Mesendoderm (in vitro differentiated cells): ENCODE measurements at regions not wholly inside any gene's neighbourhood (a gene's known extent, or its start where the extent isn't known, plus 50 kb on each side); places are given as distances from the start of the nearest gene placed in this dataset.

ENCODE experiments used
- DNase-seq: peaks from one replicate; pipeline ENCODE4 v3.0.0; 2013
- H2AK5ac ChIP-seq: 2 replicates; pipeline ENCODE4 v1.6.1; 2013; ENCODE audit warnings: low read length, inconsistent platforms
- H2BK120ac ChIP-seq: 2 replicates; pipeline ENCODE4 v1.6.1; 2013; ENCODE audit warnings: low read depth, mild to moderate bottlenecking, low read length, moderate library complexity, mixed read lengths
- H2BK15ac ChIP-seq: replicated peaks from 2 replicates; pipeline ENCODE4 v1.6.1; 2013; ENCODE audit warnings: low read depth, mild to moderate bottlenecking, moderate library complexity
- H2BK5ac ChIP-seq: 2 replicates; pipeline ENCODE4 v1.6.1; 2013; ENCODE audit warnings: low read length, inconsistent platforms
- H3K18ac ChIP-seq: 2 replicates; pipeline ENCODE4 v1.6.1; 2013; ENCODE audit warnings: mild to moderate bottlenecking, low read length, mixed read lengths
- H3K23ac ChIP-seq: one replicate; pipeline ENCODE4 v1.6.1; 2013; ENCODE audit warnings: low read length
- H3K27ac ChIP-seq: 2 replicates; pipeline ENCODE4 v1.5.1; 2013; ENCODE audit warnings: low read depth, mild to moderate bottlenecking, inconsistent platforms, low read length, moderate library complexity
- H3K27me3 ChIP-seq: 2 replicates; pipeline ENCODE4 v1.6.1; 2013; ENCODE audit warnings: low read length, control low read depth, mild to moderate bottlenecking, inconsistent platforms; ENCODE audit not compliant: insufficient read depth, poor library complexity
- H3K36me3 ChIP-seq: 2 replicates; pipeline ENCODE4 v1.6.1; 2013; ENCODE audit warnings: low read length, inconsistent platforms; ENCODE audit not compliant: control insufficient read depth, insufficient read depth
- H3K4ac ChIP-seq: one replicate; pipeline ENCODE4 v1.6.1; 2013; ENCODE audit warnings: low read depth, mild to moderate bottlenecking, low read length, moderate library complexity
- H3K4me1 ChIP-seq: 2 replicates; pipeline ENCODE4 v1.6.1; 2013; ENCODE audit warnings: low read depth, low read length, inconsistent platforms; ENCODE audit not compliant: control insufficient read depth
- H3K4me2 ChIP-seq: 2 replicates; pipeline ENCODE4 v1.6.1; 2013; ENCODE audit warnings: low read length
- H3K4me3 ChIP-seq: 2 replicates; pipeline ENCODE4 v1.5.1; 2013; ENCODE audit warnings: mild to moderate bottlenecking, low read length
- H3K56ac ChIP-seq: one replicate; pipeline ENCODE4 v1.6.1; 2013; ENCODE audit warnings: low read length
- H3K79me1 ChIP-seq: 2 replicates; pipeline ENCODE4 v1.6.1; 2013; ENCODE audit warnings: low read length, inconsistent platforms
- H3K79me2 ChIP-seq: 2 replicates; pipeline ENCODE4 v1.6.1; 2013; ENCODE audit warnings: mild to moderate bottlenecking, low read length; ENCODE audit not compliant: control insufficient read depth, insufficient read depth
- H3K9ac ChIP-seq: 2 replicates; pipeline ENCODE4 v1.6.1; 2013; ENCODE audit warnings: low read length, inconsistent platforms
- H4K5ac ChIP-seq: one replicate; pipeline ENCODE4 v1.6.1; 2013; ENCODE audit warnings: low read length
- H4K8ac ChIP-seq: one replicate; pipeline ENCODE4 v1.6.1; 2013; ENCODE audit warnings: low read depth, mild to moderate bottlenecking, control low read depth, low read length, moderate library complexity
- WGBS: extraction: QIAGEN DNeasy Blood & Tissue Kit; methylation state at CpG from one replicate; pipeline ENCODE4 v1.1.7; 2013; ENCODE audit warnings: low lambda C conversion rate, missing lambda C conversion rate; ENCODE audit not compliant: insufficient coverage; ENCODE audit errors: extremely low coverage; 5-methylcytosine and 5-hydroxymethylcytosine counted together

- H3K4me2 ChIP-seq = no peak overlapping the region
- no peaks in the 10 kb centered on the region for H3K79me1 ChIP-seq
- H3K56ac ChIP-seq = no peak overlapping the region
- no peaks in the 10 kb centered on the region for H3K27me3 ChIP-seq
- H4K8ac ChIP-seq = no peak overlapping the region
- H3K18ac ChIP-seq = no peak overlapping the region
- no peak overlapping the region for H3K4ac ChIP-seq
- no peaks in the 10 kb centered on the region for H3K36me3 ChIP-seq
- no peak overlapping the region for H2BK120ac ChIP-seq
- H3K4me3 ChIP-seq = no peak overlapping the region
- no peak overlapping the region for H3K23ac ChIP-seq
- WGBS = no CpG with 5 or more reads among the region's 2 CpGs
- no peaks in the 10 kb centered on the region for H3K4me1 ChIP-seq
- no peak for DNase-seq
- no peak overlapping the region for H3K27ac ChIP-seq
- no peak overlapping the region for H3K9ac ChIP-seq
- H3K79me2 ChIP-seq = no peaks in the 10 kb centered on the region
- no peak overlapping the region for H4K5ac ChIP-seq
- no peak overlapping the region for H2AK5ac ChIP-seq
- no peak overlapping the region for H2BK15ac ChIP-seq
- no peak overlapping the region for H2BK5ac ChIP-seq
Observed at GRCh38 chr9:87442451-87442850, 55.2 kb upstream of the DAPK1 start.

- no peaks in the 10 kb centered on the region for H3K79me1 ChIP-seq
- no peak overlapping the region for H2BK15ac ChIP-seq
- H3K9ac ChIP-seq = no peak overlapping the region
- no peak overlapping the region for H3K56ac ChIP-seq
- no peak overlapping the region for H3K23ac ChIP-seq
- H2BK120ac ChIP-seq = no peak overlapping the region
- H3K4ac ChIP-seq = no peak overlapping the region
- H3K36me3 ChIP-seq = no peaks in the 10 kb centered on the region
- H3K79me2 ChIP-seq = no peaks in the 10 kb centered on the region
- no peak overlapping the region for H3K4me3 ChIP-seq
- H3K18ac ChIP-seq = no peak overlapping the region
- no peak overlapping the region for H2BK5ac ChIP-seq
- no peak overlapping the region for H4K8ac ChIP-seq
- WGBS = no CpG with 5 or more reads among the region's 2 CpGs
- H3K4me1 ChIP-seq = no peaks in the 10 kb centered on the region
- H3K4me2 ChIP-seq = no peak overlapping the region
- H2AK5ac ChIP-seq = no peak overlapping the region
- H3K27ac ChIP-seq = no peak overlapping the region
- H4K5ac ChIP-seq = no peak overlapping the region
- H3K27me3 ChIP-seq = no peaks in the 10 kb centered on the region
- DNase-seq = no peak
Observed at GRCh38 chr9:87443006-87443405, 54.7 kb upstream of the DAPK1 start.

GRCh38 chr9:87443461-87443860, 54.2 kb upstream of the DAPK1 start:
- DNase-seq = no peak
- no peak overlapping the region for H2BK120ac ChIP-seq
- no peak overlapping the region for H4K8ac ChIP-seq
- no peaks in the 10 kb centered on the region for H3K79me1 ChIP-seq
- no peak overlapping the region for H3K23ac ChIP-seq
- H3K4me2 ChIP-seq = no peak overlapping the region
- H3K36me3 ChIP-seq = no peaks in the 10 kb centered on the region
- no peak overlapping the region for H4K5ac ChIP-seq
- no CpG with 5 or more reads among the region's 3 CpGs for WGBS
- H3K18ac ChIP-seq = no peak overlapping the region
- H2BK5ac ChIP-seq = no peak overlapping the region
- H3K79me2 ChIP-seq = no peaks in the 10 kb centered on the region
- no peaks in the 10 kb centered on the region for H3K4me1 ChIP-seq
- no peak overlapping the region for H2BK15ac ChIP-seq
- no peak overlapping the region for H3K4me3 ChIP-seq
- H3K9ac ChIP-seq = no peak overlapping the region
- H3K27ac ChIP-seq = no peak overlapping the region
- H3K56ac ChIP-seq = no peak overlapping the region
- no peak overlapping the region for H3K4ac ChIP-seq
- H2AK5ac ChIP-seq = no peak overlapping the region
- no peaks in the 10 kb centered on the region for H3K27me3 ChIP-seq

GRCh38 chr9:87445646-87446045, 52.0 kb upstream of the DAPK1 start:
- no peak overlapping the region for H3K4ac ChIP-seq
- H3K9ac ChIP-seq = no peak overlapping the region
- no peak overlapping the region for H2BK15ac ChIP-seq
- H2BK120ac ChIP-seq = no peak overlapping the region
- H3K56ac ChIP-seq = no peak overlapping the region
- H3K23ac ChIP-seq = no peak overlapping the region
- no peak overlapping the region for H3K4me2 ChIP-seq
- H2AK5ac ChIP-seq = no peak overlapping the region
- no peak overlapping the region for H3K27ac ChIP-seq
- no peaks in the 10 kb centered on the region for H3K4me1 ChIP-seq
- H3K79me1 ChIP-seq = no peaks in the 10 kb centered on the region
- DNase-seq = peak; percentile 76
- H3K27me3 ChIP-seq = no peaks in the 10 kb centered on the region
- H4K5ac ChIP-seq = no peak overlapping the region
- no CpG with 5 or more reads among the region's 5 CpGs for WGBS
- no peak overlapping the region for H4K8ac ChIP-seq
- H3K79me2 ChIP-seq = no peaks in the 10 kb centered on the region
- H3K18ac ChIP-seq = no peak overlapping the region
- H3K36me3 ChIP-seq = no peaks in the 10 kb centered on the region
- H3K4me3 ChIP-seq = no peak overlapping the region
- H2BK5ac ChIP-seq = no peak overlapping the region

- no peaks in the 10 kb centered on the region for H3K27me3 ChIP-seq
- H4K5ac ChIP-seq = no peak overlapping the region
- no peaks in the 10 kb centered on the region for H3K79me2 ChIP-seq
- H3K18ac ChIP-seq = no peak overlapping the region
- no peak overlapping the region for H3K9ac ChIP-seq
- H4K8ac ChIP-seq = no peak overlapping the region
- no peak for DNase-seq
- no CpG with 5 or more reads among the region's 4 CpGs for WGBS
- no peak overlapping the region for H3K4me2 ChIP-seq
- H2AK5ac ChIP-seq = no peak overlapping the region
- H3K23ac ChIP-seq = no peak overlapping the region
- no peak overlapping the region for H3K56ac ChIP-seq
- no peaks in the 10 kb centered on the region for H3K36me3 ChIP-seq
- no peaks in the 10 kb centered on the region for H3K4me1 ChIP-seq
- no peaks in the 10 kb centered on the region for H3K79me1 ChIP-seq
- H3K4me3 ChIP-seq = no peak overlapping the region
- H2BK15ac ChIP-seq = no peak overlapping the region
- no peak overlapping the region for H2BK120ac ChIP-seq
- no peak overlapping the region for H3K27ac ChIP-seq
- no peak overlapping the region for H3K4ac ChIP-seq
- H2BK5ac ChIP-seq = no peak overlapping the region
Observed at GRCh38 chr9:87446527-87446926, 51.1 kb upstream of the DAPK1 start.

GRCh38 chr9:87447547-87448432, 49.9 kb upstream of the DAPK1 start:
- no peak for DNase-seq
- Histone ChIP-seq H4K8ac (no peak overlapping the region), H3K4me1 (no peaks in the 10 kb centered on the region), H4K5ac (no peak overlapping the region), H3K56ac (no peak overlapping the region), H2BK120ac (no peak overlapping the region), H2AK5ac (no peak overlapping the region), H3K18ac (no peak overlapping the region), H3K9ac (no peak overlapping the region), H3K79me2 (no peaks in the 10 kb centered on the region), H3K4me3 (no peak overlapping the region), H3K4ac (no peak overlapping the region), H2BK5ac (no peak overlapping the region), H2BK15ac (no peak overlapping the region), H3K4me2 (no peak overlapping the region), H3K27ac (no peak overlapping the region), H3K27me3 (no peaks in the 10 kb centered on the region), H3K79me1 (no peaks in the 10 kb centered on the region), H3K36me3 (no peaks in the 10 kb centered on the region), H3K23ac (no peak overlapping the region)
- no CpG with 5 or more reads among the region's 11 CpGs for WGBS
